ENCODE measurements at regions not wholly inside any gene's neighbourhood (a gene's known extent, or its start where the extent isn't known, plus 50 kb on each side); places are given as distances from the start of the nearest gene placed in this dataset.
"Not testable (repeated sequence)": the region's sequence is repeated elsewhere in the genome, so short reads cannot be mapped to it uniquely, and the experiment has no call there.

DNA sequence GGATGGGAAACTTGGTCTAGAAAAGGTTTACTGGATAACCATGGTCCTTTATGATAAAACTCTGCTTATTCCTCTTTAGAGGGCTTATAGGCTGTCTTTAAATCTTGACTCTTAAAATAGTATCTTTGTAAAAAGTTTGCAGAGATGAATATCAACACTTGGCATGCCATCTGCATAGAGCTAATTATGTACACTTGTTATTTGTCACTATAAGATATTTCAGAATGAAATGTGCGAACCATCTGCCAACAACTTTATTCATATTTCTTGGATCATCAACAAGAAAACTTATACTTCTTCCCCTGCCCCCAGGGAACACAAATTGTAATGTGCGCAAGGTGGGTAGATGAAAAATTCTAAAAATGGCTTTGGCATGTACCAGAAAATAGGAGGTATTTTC is 653.0 kb upstream of the CHAC2 start:
- no peak for DNase-seq

DNA sequence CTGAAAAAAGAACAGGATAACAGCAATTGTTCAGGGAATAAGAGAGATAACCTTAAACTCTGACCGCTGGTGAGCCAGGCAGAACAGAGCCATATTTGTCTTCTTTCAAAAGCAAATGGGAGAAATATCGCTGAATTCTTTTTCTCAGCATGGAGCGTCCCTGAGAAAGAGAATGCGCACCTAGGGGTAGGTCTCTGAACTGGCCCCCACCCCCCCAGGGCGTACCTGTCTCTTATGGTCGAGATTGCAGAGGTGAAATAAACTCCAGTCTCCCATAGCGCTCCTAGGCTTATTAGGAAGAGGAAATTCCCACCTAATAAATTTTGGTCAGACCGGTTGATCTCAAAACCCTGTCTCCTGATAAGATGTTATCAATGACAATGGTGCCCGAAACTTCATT is 655.2 kb upstream of the CHAC2 start:
- H3K36me3 ChIP-seq; H3K9me3 ChIP-seq; H3K27ac ChIP-seq; DNase-seq; H3K4me1 ChIP-seq; H3K4me3 ChIP-seq; H3K27me3 ChIP-seq; ATAC-seq (ENCODE audit: low FRiP score in 2 of 2): not testable (repeated sequence)
- WGBS, 2 donors: 78 to 82% methylated on average over 8 to 9 of the region's 9 CpGs

More for the DNA sequence above, 653.0 kb upstream of the CHAC2 start:
- Histone ChIP-seq H3K27me3 (no peaks in the 10 kb centered on the region), H3K4me3 (no peak overlapping the region), H3K4me1 (no peaks in the 10 kb centered on the region), H3K9me3 (no peaks in the 10 kb centered on the region), H3K36me3 (no peaks in the 10 kb centered on the region), H3K27ac (no peak overlapping the region)
- no peak for TF ChIP-seq POLR2A (IDR thresholded peaks at IDR 0.05)
- no peak for TF ChIP-seq EP300 (IDR thresholded peaks at IDR 0.05)
- no peak for TF ChIP-seq POLR2AphosphoS5 (IDR thresholded peaks at IDR 0.05)
- TF ChIP-seq, protein P1, sequence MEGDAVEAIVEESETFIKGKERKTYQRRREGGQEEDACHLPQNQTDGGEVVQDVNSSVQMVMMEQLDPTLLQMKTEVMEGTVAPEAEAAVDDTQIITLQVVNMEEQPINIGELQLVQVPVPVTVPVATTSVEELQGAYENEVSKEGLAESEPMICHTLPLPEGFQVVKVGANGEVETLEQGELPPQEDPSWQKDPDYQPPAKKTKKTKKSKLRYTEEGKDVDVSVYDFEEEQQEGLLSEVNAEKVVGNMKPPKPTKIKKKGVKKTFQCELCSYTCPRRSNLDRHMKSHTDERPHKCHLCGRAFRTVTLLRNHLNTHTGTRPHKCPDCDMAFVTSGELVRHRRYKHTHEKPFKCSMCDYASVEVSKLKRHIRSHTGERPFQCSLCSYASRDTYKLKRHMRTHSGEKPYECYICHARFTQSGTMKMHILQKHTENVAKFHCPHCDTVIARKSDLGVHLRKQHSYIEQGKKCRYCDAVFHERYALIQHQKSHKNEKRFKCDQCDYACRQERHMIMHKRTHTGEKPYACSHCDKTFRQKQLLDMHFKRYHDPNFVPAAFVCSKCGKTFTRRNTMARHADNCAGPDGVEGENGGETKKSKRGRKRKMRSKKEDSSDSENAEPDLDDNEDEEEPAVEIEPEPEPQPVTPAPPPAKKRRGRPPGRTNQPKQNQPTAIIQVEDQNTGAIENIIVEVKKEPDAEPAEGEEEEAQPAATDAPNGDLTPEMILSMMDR (IDR thresholded peaks at IDR 0.05): no peak
- no peak for ATAC-seq (ENCODE audit: low FRiP score in 2 of 2)
- 90 to 96% methylated on average over 2 of the region's 2 CpGs for WGBS, 2 donors

DNA sequence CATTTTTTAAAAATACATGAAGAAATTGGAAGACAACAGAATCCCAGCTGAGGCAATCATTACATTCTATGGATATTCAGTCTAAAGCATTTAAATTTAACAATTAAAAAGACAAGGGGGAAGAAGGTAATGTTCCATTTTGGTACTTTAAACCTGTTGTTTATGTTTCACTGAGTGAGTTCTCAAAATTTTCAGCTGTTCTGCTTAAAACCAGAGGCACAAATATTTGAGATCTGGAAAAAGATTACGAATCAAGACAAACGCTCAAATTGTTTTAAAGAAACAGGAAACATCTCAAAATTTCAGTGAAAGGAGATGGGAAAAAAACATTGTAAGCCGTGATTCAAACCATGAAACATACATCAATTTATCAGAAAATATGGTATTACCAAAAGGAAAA is 656.2 kb upstream of the CHAC2 start:
- Histone ChIP-seq H3K9me3 (no peaks in the 10 kb centered on the region), H3K27me3 (no peaks in the 10 kb centered on the region), H3K4me1 (no peaks in the 10 kb centered on the region), H3K27ac (no peak overlapping the region), H3K4me3 (no peak overlapping the region), H3K36me3 (no peaks in the 10 kb centered on the region)
- WGBS, 2 donors: 51 to 58% methylated on average over 3 of the region's 3 CpGs
- ATAC-seq (ENCODE audit: low FRiP score in 2 of 2) (no peak), DNase-seq (no peak)
- TF ChIP-seq POLR2AphosphoS5 (IDR thresholded peaks at IDR 0.05): no peak
- no peak for TF ChIP-seq EP300 (IDR thresholded peaks at IDR 0.05)
- TF ChIP-seq POLR2A (IDR thresholded peaks at IDR 0.05): no peak
- TF ChIP-seq, protein P1 (IDR thresholded peaks at IDR 0.05): no peak

DNA sequence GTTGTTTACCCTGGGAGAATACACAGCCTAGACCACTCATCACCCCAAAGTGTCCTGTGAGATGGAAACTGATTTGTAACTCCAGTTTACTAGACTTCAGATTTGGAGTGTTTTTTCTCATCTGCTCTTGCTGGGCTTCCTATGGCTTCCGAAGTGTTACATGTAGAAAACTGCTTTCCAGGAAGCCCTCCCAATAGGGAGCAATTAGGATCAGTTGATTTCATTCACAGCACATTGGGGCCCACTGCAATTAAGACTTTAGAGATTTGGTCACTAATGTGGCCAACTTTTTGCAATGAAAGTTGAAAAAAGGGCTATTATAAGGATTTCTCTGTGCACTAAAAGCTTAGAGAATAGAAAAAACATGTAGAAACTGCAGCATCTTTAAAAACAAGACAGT is 656.6 kb upstream of the CHAC2 start:
- H3K27ac ChIP-seq: no peak overlapping the region
- 45 to 66% methylated on average over 1 of the region's 1 CpG for WGBS, 2 donors

DNA sequence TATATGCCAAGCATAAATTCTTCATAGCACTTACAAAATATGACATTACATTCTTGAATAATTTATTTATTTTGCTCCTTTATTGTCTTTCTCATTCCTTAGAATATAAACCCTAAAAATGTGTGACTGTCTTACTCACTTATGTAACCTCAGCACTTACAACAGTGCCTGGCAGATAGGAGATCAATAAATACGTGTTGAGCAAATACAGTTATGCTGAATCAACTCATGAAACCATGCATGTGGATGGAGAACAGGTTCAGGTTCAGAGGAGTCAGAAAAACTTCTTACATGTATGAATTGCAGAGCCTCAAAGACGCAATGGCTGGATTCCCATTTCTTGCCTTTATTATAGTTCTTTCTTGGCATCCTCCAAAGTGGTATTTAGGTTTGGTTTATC is 659.4 kb upstream of the CHAC2 start:
- H3K4me3 ChIP-seq: no peak overlapping the region
- H3K27me3 ChIP-seq: no peaks in the 10 kb centered on the region
- TF ChIP-seq, protein P1 (IDR thresholded peaks at IDR 0.05): no peak
- TF ChIP-seq EP300 (IDR thresholded peaks at IDR 0.05) (no peak), POLR2A (IDR thresholded peaks at IDR 0.05) (no peak), POLR2AphosphoS5 (IDR thresholded peaks at IDR 0.05) (no peak)
- 73 to 74% methylated on average over 2 of the region's 2 CpGs for WGBS, 2 donors
- ATAC-seq (ENCODE audit: low FRiP score in 2 of 2) (no peak), DNase-seq (no peak)
- H3K36me3 ChIP-seq: no peaks in the 10 kb centered on the region
- no peak overlapping the region for H3K27ac ChIP-seq
- no peaks in the 10 kb centered on the region for H3K9me3 ChIP-seq
- H3K4me1 ChIP-seq: no peaks in the 10 kb centered on the region

More for the DNA sequence above, 656.6 kb upstream of the CHAC2 start:
- H3K27me3 ChIP-seq: no peaks in the 10 kb centered on the region
- no peaks in the 10 kb centered on the region for H3K36me3 ChIP-seq
- TF ChIP-seq EP300 (IDR thresholded peaks at IDR 0.05) (no peak), POLR2A (IDR thresholded peaks at IDR 0.05) (no peak), POLR2AphosphoS5 (IDR thresholded peaks at IDR 0.05) (no peak)
- TF ChIP-seq, protein P1 (IDR thresholded peaks at IDR 0.05): no peak
- no peak overlapping the region for H3K4me3 ChIP-seq
- DNase-seq (no peak), ATAC-seq (ENCODE audit: low FRiP score in 2 of 2) (no peak)
- H3K4me1 ChIP-seq: no peaks in the 10 kb centered on the region
- H3K9me3 ChIP-seq: no peaks in the 10 kb centered on the region
